SK-N-SH treated with all-trans-retinoic acid at 6 μM for 48 hours (cell line): ENCODE measurements at regions not wholly inside any gene's neighbourhood (a gene's known extent, or its start where the extent isn't known, plus 50 kb on each side); places are given as distances from the start of the nearest gene placed in this dataset.

Experiments used
- ATAC-seq: fragments of 200-7000 bp; cut with Tn5 transposase; 3 replicates; pipeline ENCODE4 v1.9.1; 2020; ENCODE audit warnings: mild to moderate bottlenecking, moderate library complexity
- ARNTL ChIP-seq: fragments of 450-650 bp; formaldehyde crosslinking; IDR thresholded peaks from 2 replicates; pipeline ENCODE4 v1.5.0; 2020; ENCODE audit warnings: low read depth, mild to moderate bottlenecking, moderate library complexity, borderline replicate concordance
- BACH2 ChIP-seq: fragments of 250-450 bp; sonication (Bioruptor Pico); IDR thresholded peaks from 2 replicates; pipeline ENCODE4 v1.9.0; 2021; ENCODE audit warnings: mild to moderate bottlenecking, borderline replicate concordance
- CSDC2 ChIP-seq: fragments of 250-450 bp; sonication (Bioruptor Pico); IDR thresholded peaks from 2 replicates; pipeline ENCODE4 v1.5.0; 2020; ENCODE audit warnings: mild to moderate bottlenecking, moderate library complexity
- GLIS3 ChIP-seq: fragments of 250-450 bp; sonication (Bioruptor Pico); IDR thresholded peaks from 2 replicates; pipeline ENCODE4 v1.5.0; 2020; ENCODE audit warnings: mild to moderate bottlenecking, moderate library complexity
- ISL1 ChIP-seq: fragments of 250-450 bp; sonication (Bioruptor Pico); IDR thresholded peaks from 2 replicates; pipeline ENCODE4 v2.1.2; 2022; ENCODE audit warnings: mild to moderate bottlenecking, moderate library complexity
- OSR1 ChIP-seq: fragments of 250-450 bp; sonication (Bioruptor Pico); IDR thresholded peaks from 2 replicates; pipeline ENCODE4 v1.8.0; 2022; ENCODE audit warnings: moderate library complexity, mild to moderate bottlenecking, inconsistent platforms
- POU6F1 ChIP-seq: fragments of 250-450 bp; sonication (Bioruptor Pico); IDR thresholded peaks from 2 replicates; pipeline ENCODE4 v1.8.0; 2021; ENCODE audit warnings: low read depth, mild to moderate bottlenecking, moderate library complexity, borderline replicate concordance
- PPARA ChIP-seq: fragments of 250-450 bp; sonication (Bioruptor Pico); IDR thresholded peaks from 2 replicates; pipeline ENCODE4 v1.5.0; 2020; ENCODE audit warnings: mild to moderate bottlenecking, borderline replicate concordance
- RARB ChIP-seq: fragments of 250-450 bp; sonication (Bioruptor Pico); IDR thresholded peaks from 2 replicates; pipeline ENCODE4 v1.8.0; 2021; ENCODE audit warnings: mild to moderate bottlenecking, moderate library complexity
- SNAI2 ChIP-seq: fragments of 250-450 bp; sonication (Bioruptor Pico); IDR thresholded peaks from 2 replicates; pipeline ENCODE4 v1.5.0; 2020; ENCODE audit warnings: mild to moderate bottlenecking, moderate library complexity
- TCF4 ChIP-seq: fragments of 250-450 bp; sonication (Bioruptor Pico); IDR thresholded peaks from 2 replicates; pipeline ENCODE4 v1.8.0; 2021; ENCODE audit warnings: mild to moderate bottlenecking, moderate library complexity, borderline replicate concordance
- TOX ChIP-seq: fragments of 250-450 bp; sonication (Bioruptor Pico); IDR thresholded peaks from 2 replicates; pipeline ENCODE4 v1.8.0; 2021; ENCODE audit warnings: mild to moderate bottlenecking, moderate library complexity, borderline replicate concordance
- ZC3H10 ChIP-seq: fragments of 250-450 bp; sonication (Bioruptor Pico); IDR thresholded peaks from 2 replicates; pipeline ENCODE4 v1.5.1; 2021; ENCODE audit warnings: mild to moderate bottlenecking, moderate library complexity
- ZFP30 ChIP-seq: fragments of 450-650 bp; formaldehyde crosslinking; IDR thresholded peaks from 2 replicates; pipeline ENCODE4 v1.5.0; 2022; ENCODE audit warnings: mild to moderate bottlenecking, moderate library complexity
- ZNF565 ChIP-seq: fragments of 450-650 bp; formaldehyde crosslinking; conservative IDR thresholded peaks from 2 replicates; pipeline ENCODE4 v1.5.0; 2020; ENCODE audit warnings: low read depth, mild to moderate bottlenecking, moderate library complexity
- ZNF8 ChIP-seq: fragments of 450-650 bp; formaldehyde crosslinking; IDR thresholded peaks from 2 replicates; pipeline ENCODE4 v1.5.0; 2020; ENCODE audit warnings: mild to moderate bottlenecking, moderate library complexity
- TF ChIP-seq, protein P1 (sequence below): fragments of 250-450 bp; sonication (Bioruptor Pico); IDR thresholded peaks from 2 replicates; pipeline ENCODE4 v1.5.1; 2020; ENCODE audit warnings: low read depth, mild to moderate bottlenecking, moderate library complexity
- TF ChIP-seq, protein P2 (sequence below): fragments of 250-450 bp; sonication (Bioruptor Pico); IDR thresholded peaks from 2 replicates; pipeline ENCODE4 v1.5.1; 2021; ENCODE audit warnings: mild to moderate bottlenecking, moderate library complexity
- TF ChIP-seq, protein P3 (sequence below): fragments of 250-450 bp; sonication (Bioruptor Pico); IDR thresholded peaks from 2 replicates; pipeline ENCODE4 v1.5.0; 2020; ENCODE audit warnings: mild to moderate bottlenecking, moderate library complexity
- TF ChIP-seq, protein P4 (sequence below): fragments of 250-450 bp; sonication (Bioruptor Pico); IDR thresholded peaks from 2 replicates; pipeline ENCODE4 v1.8.0; 2020; ENCODE audit warnings: mild to moderate bottlenecking, moderate library complexity, borderline replicate concordance

DNA sequence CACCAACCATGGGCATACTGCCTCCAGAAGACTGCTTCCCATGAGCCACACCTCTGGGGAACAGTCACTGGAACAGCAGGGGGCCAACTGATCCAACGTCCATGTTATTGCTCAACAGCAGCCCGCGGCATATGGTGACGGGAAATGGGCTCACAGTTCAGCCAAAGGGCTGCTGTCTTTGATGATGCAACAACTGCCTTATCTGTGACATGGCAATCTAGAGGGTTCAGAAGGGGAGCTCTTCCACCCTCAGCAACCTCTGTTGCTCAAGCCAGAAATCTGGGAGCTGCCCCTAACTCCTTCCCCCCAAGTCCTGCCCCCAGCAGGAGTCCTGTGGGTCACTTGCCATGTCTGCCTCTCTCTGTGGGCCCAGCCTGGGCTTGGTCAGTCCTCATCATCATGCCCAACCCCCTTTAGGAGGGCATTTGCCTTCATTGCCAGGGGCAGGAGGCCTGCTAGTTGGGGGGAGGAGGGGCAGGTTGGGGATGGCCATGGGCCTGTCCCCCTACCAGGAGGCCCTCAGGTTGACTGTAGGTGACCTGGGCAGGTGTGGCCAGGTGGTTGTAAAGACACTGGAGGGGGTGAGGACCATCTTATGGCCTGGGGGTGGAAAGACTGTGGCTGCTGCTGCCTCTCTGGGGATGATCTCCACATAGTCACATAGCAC, 212.9 kb downstream of the CYP26B1 start:
- TF ChIP-seq ZC3H10 (CRISPR knock-in tag) (no peak), TOX (CRISPR knock-in tag) (no peak), CSDC2 (CRISPR knock-in tag) (no peak), TCF4 (no peak), RARB (CRISPR knock-in tag) (no peak), ZNF565 (CRISPR knock-in tag) (no peak), ZNF8 (CRISPR knock-in tag) (no peak), ARNTL (CRISPR knock-in tag) (no peak), OSR1 (no peak), PPARA (CRISPR knock-in tag) (no peak), ZFP30 (no peak)
- TF ChIP-seq, protein P1, sequence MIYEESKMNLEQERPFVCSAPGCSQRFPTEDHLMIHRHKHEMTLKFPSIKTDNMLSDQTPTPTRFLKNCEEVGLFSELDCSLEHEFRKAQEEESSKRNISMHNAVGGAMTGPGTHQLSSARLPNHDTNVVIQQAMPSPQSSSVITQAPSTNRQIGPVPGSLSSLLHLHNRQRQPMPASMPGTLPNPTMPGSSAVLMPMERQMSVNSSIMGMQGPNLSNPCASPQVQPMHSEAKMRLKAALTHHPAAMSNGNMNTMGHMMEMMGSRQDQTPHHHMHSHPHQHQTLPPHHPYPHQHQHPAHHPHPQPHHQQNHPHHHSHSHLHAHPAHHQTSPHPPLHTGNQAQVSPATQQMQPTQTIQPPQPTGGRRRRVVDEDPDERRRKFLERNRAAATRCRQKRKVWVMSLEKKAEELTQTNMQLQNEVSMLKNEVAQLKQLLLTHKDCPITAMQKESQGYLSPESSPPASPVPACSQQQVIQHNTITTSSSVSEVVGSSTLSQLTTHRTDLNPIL (CRISPR knock-in tag) = no peak
- TF ChIP-seq, protein P2, sequence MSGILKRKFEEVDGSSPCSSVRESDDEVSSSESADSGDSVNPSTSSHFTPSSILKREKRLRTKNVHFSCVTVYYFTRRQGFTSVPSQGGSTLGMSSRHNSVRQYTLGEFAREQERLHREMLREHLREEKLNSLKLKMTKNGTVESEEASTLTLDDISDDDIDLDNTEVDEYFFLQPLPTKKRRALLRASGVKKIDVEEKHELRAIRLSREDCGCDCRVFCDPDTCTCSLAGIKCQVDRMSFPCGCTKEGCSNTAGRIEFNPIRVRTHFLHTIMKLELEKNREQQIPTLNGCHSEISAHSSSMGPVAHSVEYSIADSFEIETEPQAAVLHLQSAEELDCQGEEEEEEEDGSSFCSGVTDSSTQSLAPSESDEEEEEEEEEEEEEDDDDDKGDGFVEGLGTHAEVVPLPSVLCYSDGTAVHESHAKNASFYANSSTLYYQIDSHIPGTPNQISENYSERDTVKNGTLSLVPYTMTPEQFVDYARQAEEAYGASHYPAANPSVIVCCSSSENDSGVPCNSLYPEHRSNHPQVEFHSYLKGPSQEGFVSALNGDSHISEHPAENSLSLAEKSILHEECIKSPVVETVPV (CRISPR knock-in tag) = no peak
- TF ChIP-seq, protein P3, sequence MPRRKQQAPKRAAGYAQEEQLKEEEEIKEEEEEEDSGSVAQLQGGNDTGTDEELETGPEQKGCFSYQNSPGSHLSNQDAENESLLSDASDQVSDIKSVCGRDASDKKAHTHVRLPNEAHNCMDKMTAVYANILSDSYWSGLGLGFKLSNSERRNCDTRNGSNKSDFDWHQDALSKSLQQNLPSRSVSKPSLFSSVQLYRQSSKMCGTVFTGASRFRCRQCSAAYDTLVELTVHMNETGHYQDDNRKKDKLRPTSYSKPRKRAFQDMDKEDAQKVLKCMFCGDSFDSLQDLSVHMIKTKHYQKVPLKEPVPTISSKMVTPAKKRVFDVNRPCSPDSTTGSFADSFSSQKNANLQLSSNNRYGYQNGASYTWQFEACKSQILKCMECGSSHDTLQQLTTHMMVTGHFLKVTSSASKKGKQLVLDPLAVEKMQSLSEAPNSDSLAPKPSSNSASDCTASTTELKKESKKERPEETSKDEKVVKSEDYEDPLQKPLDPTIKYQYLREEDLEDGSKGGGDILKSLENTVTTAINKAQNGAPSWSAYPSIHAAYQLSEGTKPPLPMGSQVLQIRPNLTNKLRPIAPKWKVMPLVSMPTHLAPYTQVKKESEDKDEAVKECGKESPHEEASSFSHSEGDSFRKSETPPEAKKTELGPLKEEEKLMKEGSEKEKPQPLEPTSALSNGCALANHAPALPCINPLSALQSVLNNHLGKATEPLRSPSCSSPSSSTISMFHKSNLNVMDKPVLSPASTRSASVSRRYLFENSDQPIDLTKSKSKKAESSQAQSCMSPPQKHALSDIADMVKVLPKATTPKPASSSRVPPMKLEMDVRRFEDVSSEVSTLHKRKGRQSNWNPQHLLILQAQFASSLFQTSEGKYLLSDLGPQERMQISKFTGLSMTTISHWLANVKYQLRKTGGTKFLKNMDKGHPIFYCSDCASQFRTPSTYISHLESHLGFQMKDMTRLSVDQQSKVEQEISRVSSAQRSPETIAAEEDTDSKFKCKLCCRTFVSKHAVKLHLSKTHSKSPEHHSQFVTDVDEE (CRISPR knock-in tag) = no peak
- TF ChIP-seq, protein P4, sequence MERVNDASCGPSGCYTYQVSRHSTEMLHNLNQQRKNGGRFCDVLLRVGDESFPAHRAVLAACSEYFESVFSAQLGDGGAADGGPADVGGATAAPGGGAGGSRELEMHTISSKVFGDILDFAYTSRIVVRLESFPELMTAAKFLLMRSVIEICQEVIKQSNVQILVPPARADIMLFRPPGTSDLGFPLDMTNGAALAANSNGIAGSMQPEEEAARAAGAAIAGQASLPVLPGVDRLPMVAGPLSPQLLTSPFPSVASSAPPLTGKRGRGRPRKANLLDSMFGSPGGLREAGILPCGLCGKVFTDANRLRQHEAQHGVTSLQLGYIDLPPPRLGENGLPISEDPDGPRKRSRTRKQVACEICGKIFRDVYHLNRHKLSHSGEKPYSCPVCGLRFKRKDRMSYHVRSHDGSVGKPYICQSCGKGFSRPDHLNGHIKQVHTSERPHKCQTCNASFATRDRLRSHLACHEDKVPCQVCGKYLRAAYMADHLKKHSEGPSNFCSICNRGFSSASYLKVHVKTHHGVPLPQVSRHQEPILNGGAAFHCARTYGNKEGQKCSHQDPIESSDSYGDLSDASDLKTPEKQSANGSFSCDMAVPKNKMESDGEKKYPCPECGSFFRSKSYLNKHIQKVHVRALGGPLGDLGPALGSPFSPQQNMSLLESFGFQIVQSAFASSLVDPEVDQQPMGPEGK (CRISPR knock-in tag) = no peak
- ATAC-seq = no peak

GRCh38 chr2:71934320-71934593, 213.4 kb downstream of the CYP26B1 start:
- ATAC-seq = no peak
- no peak for TF ChIP-seq ARNTL (CRISPR knock-in tag)
- TF ChIP-seq TOX (CRISPR knock-in tag) = no peak
- TF ChIP-seq PPARA (CRISPR knock-in tag) = no peak
- TF ChIP-seq ISL1 (CRISPR knock-in tag) = no peak
- TF ChIP-seq ZC3H10 (CRISPR knock-in tag) = no peak
- no peak for TF ChIP-seq TCF4
- TF ChIP-seq, protein P1 (CRISPR knock-in tag) = no peak
- no peak for TF ChIP-seq SNAI2 (CRISPR knock-in tag)
- TF ChIP-seq GLIS3 = no peak
- TF ChIP-seq ZNF8 (CRISPR knock-in tag) = no peak
- TF ChIP-seq OSR1 = no peak
- no peak for TF ChIP-seq ZFP30
- no peak for TF ChIP-seq BACH2 (CRISPR knock-in tag)

GRCh38 chr2:71933467-71934319, 214.0 kb downstream of the CYP26B1 start:
- TF ChIP-seq TOX (CRISPR knock-in tag) = no peak
- TF ChIP-seq, protein P4 (CRISPR knock-in tag) = no peak
- TF ChIP-seq CSDC2 (CRISPR knock-in tag) = no peak
- no peak for TF ChIP-seq ARNTL (CRISPR knock-in tag)
- TF ChIP-seq SNAI2 (CRISPR knock-in tag) = no peak
- no peak for TF ChIP-seq ZFP30
- no peak for TF ChIP-seq POU6F1 (CRISPR knock-in tag)
- TF ChIP-seq, all 23 proteins: peak for 0
- ATAC-seq = peak; percentile 46; the same call in 2 of the 3 replicates
